Urinary bladder (tissue), 3 donors: ENCODE measurements at regions not wholly inside any gene's neighbourhood (a gene's known extent, or its start where the extent isn't known, plus 50 kb on each side); places are given as distances from the start of the nearest gene placed in this dataset.

ENCODE experiments used
- DNase-seq: peaks from one replicate; pipeline ENCODE4 v3.0.0-alpha.2; 2015; ENCODE audit errors: extremely low spot score
- H3K27ac ChIP-seq: one replicate; pipeline ENCODE4 v1.5.1; 2013; ENCODE audit warnings: low read depth, mild to moderate bottlenecking, moderate library complexity
- H3K36me3 ChIP-seq: one replicate; pipeline ENCODE4 v1.6.1; 2013; ENCODE audit warnings: mild to moderate bottlenecking, moderate library complexity; ENCODE audit not compliant: insufficient read depth
- H3K4me1 ChIP-seq: one replicate; pipeline ENCODE4 v1.6.1; 2013; ENCODE audit warnings: mild to moderate bottlenecking, moderate library complexity; ENCODE audit not compliant: insufficient read depth
- H3K4me3 ChIP-seq: one replicate; pipeline ENCODE4 v1.5.1; 2013; ENCODE audit warnings: low read depth, low read length
- WGBS: extraction: QIAGEN DNeasy Blood & Tissue Kit; methylation state at CpG from one replicate; pipeline ENCODE4 v1.1.7; 2013; 5-methylcytosine and 5-hydroxymethylcytosine counted together
- donor health status: healthy with polysubstance abuse.
- donor health status: healthy.

DNA sequence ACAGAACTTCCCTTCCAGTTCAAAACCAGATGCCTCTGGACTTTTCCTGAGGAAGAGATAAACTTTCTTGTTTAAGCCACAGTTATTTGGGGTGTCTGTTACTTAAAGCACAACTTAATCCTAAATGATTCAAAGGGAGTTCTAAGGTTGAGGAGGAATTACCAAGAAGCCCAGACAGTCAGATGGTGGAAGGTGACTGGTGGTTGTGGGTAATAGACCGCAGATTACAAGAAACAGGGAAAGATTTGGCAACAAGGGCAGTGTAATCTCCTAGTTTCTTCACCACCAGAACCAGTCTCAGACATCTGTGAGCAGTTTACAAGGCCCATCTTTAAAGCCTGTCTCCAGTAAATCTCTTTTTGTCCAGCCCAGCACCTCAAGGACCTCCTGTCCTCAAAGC, 130.1 kb upstream of the CTTNBP2NL start:
- peaks cover 2% of the 10 kb centered on the region for H3K4me1 ChIP-seq
- no peaks in the 10 kb centered on the region for H3K36me3 ChIP-seq
- WGBS = 91% methylated on average over 1 of the region's 1 CpG
- H3K27ac ChIP-seq = no peak overlapping the region
- DNase-seq = no peak
- H3K4me3 ChIP-seq = no peak overlapping the region

DNA sequence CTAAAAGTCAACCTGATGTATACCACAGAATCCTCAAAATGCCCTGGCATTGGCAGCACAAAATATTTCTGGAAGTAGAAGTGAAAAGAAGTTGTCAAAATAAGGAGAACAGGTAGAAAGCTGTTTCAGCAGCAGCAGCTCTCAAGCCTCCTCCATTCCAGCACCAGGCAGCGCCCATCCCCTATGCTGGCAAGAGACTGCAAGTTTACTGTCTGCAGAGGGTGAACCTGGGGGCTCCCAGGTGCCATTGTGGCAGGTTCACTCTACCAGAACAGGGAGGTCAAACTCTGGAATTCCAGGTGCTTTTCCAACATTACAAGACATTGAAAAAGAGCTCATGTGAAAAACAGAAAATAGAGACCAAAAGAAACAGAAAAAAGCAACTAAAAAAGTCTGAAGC, 128.8 kb upstream of the CTTNBP2NL start:
- DNase-seq = no peak
- Histone ChIP-seq H3K36me3 (no peaks in the 10 kb centered on the region), H3K4me3 (no peak overlapping the region), H3K27ac (no peak overlapping the region), H3K4me1 (peaks cover 2% of the 10 kb centered on the region)
- WGBS = 95% methylated on average over 1 of the region's 1 CpG

DNA sequence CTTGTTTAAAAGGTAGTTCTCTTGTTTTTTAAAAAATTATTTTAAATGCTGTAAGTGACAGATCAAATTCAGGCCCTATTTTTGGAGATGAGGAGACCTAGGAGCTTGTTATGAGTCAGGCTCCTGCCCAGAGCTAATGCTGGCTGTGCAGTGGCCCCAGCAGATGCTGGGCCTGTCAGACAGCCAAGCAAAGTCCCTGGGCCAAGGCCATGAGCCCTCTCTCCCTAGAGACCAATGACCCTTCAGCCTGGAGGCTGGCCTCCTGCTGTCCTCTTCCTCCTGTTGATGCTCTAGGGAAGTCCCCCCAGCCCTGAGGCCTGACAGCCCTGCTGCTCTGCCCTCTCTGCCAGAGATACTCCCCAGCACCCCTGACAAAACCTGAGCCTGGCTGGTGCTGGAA, 128.1 kb upstream of the CTTNBP2NL start:
- H3K4me3 ChIP-seq = no peak overlapping the region
- no peak for DNase-seq
- no peak overlapping the region for H3K27ac ChIP-seq
- H3K4me1 ChIP-seq = peaks cover 2% of the 10 kb centered on the region
- H3K36me3 ChIP-seq = no peaks in the 10 kb centered on the region

GRCh38 chr1:112268408-112268807, 127.6 kb upstream of the CTTNBP2NL start:
- no peak overlapping the region for H3K27ac ChIP-seq
- 75% methylated on average over 3 of the region's 3 CpGs for WGBS
- no peaks in the 10 kb centered on the region for H3K36me3 ChIP-seq
- H3K4me3 ChIP-seq = no peak overlapping the region
- DNase-seq = no peak
- H3K4me1 ChIP-seq = no peaks in the 10 kb centered on the region

GRCh38 chr1:112271270-112271669, 124.7 kb upstream of the CTTNBP2NL start:
- Histone ChIP-seq H3K4me1 (no peaks in the 10 kb centered on the region), H3K36me3 (no peaks in the 10 kb centered on the region), H3K4me3 (no peak overlapping the region), H3K27ac (no peak overlapping the region)
- 94% methylated on average over 3 of the region's 3 CpGs for WGBS
- DNase-seq = no peak

- H3K4me1 ChIP-seq = no peaks in the 10 kb centered on the region
- no peaks in the 10 kb centered on the region for H3K36me3 ChIP-seq
- DNase-seq = no peak
- H3K4me3 ChIP-seq = no peak overlapping the region
- no peak overlapping the region for H3K27ac ChIP-seq
- WGBS = 70% methylated on average over 6 of the region's 6 CpGs
These were observed 123.8 kb upstream of the CTTNBP2NL start for GRCh38 chr1:112272101-112272772.

DNA sequence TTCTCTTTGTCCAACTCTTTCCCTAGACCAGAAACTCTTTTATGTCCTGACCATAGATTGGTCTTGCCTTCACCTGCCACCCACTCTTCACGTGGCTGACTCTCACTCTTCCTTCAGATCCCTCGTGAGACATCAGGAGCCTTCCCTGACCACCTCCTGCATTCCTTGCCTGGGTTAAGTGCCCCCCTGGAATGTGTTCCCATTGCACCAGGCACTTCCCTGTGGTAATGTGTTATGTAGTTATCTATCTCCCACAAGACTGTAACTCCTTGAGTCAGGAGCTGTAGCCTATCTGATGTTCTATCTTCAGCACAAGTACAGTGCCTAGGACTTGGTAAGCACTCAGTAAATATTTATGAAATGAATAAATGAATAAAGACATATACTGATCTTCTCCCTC, 111.2 kb upstream of the CTTNBP2NL start:
- 50% methylated on average over 2 of the region's 2 CpGs for WGBS
- Histone ChIP-seq H3K27ac (no peak overlapping the region), H3K4me1 (no peaks in the 10 kb centered on the region), H3K4me3 (no peak overlapping the region), H3K36me3 (no peaks in the 10 kb centered on the region)
- no peak for DNase-seq

DNA sequence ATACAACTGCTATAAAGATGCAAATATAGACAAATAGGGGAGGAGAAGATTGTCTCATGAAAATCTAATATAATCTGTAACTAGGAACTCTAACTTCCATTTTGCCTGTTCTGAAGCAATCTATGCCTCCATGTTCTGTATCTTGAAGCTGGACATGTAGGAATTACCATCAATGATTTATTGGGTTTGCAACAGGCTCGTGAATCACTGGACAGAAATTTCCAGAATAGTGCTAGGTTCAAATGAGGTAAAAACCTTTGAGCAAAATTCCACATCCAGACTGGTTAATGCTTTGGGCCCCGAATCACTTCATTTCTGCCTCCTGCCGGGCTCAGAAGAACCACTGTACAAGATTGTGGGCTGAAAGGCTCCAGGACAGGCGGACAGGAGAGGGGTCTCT, 110.7 kb upstream of the CTTNBP2NL start:
- H3K36me3 ChIP-seq = no peaks in the 10 kb centered on the region
- no peak for DNase-seq
- H3K4me3 ChIP-seq = no peak overlapping the region
- 68% methylated on average over 4 of the region's 4 CpGs for WGBS
- H3K4me1 ChIP-seq = no peaks in the 10 kb centered on the region
- no peak overlapping the region for H3K27ac ChIP-seq

- H3K4me3 ChIP-seq = no peak overlapping the region
- WGBS = 59% methylated on average over 3 of the region's 3 CpGs
- DNase-seq = no peak
- no peak overlapping the region for H3K27ac ChIP-seq
- H3K4me1 ChIP-seq = no peaks in the 10 kb centered on the region
- no peaks in the 10 kb centered on the region for H3K36me3 ChIP-seq
These were observed 110.3 kb upstream of the CTTNBP2NL start for GRCh38 chr1:112285746-112286145.

DNA sequence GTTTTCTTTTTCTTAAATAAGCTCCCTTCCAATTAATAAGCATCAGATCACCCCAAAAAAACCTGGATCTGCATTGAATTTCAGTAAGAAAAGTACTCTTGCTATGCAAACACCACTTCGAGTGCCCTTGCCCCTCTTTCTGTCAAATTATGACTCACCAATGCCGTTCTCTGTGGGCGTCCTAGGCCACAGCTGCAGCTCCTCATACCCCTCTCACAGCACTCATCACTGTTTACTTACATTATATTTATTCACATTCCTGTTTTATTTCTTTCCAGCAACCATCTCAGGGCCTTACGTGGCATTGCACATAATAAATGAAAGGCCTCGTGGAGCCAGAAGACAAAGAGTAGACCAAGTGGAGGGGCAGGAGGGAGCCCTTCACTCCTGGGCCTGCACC, 99.1 kb upstream of the CTTNBP2NL start:
- H3K4me3 ChIP-seq = no peak overlapping the region
- no peak for DNase-seq
- no peak overlapping the region for H3K27ac ChIP-seq
- no peaks in the 10 kb centered on the region for H3K36me3 ChIP-seq
- 39% methylated on average over 5 of the region's 5 CpGs for WGBS
- no peaks in the 10 kb centered on the region for H3K4me1 ChIP-seq

DNA sequence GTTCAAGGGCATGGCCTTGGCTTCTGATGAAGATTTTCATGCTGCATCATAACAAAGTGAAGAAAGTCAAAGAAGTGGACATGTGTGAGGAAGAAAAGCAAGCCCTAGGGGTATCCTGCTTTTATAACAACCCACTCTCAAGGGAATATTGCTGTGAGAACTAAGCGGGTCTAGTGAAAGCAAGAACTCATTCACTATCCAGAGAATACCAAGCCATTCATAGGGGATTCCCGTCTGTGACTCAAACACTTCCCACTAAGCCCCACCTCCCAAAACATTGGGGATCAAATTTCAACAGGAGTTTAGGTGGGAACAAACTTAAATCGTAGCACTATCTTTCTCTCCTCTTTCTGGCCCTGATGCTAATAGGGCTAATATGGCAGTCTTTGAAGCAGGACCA, 98.5 kb upstream of the CTTNBP2NL start:
- no peaks in the 10 kb centered on the region for H3K36me3 ChIP-seq
- no peak overlapping the region for H3K4me3 ChIP-seq
- H3K4me1 ChIP-seq = no peaks in the 10 kb centered on the region
- DNase-seq = no peak
- H3K27ac ChIP-seq = no peak overlapping the region
- 52% methylated on average over 3 of the region's 3 CpGs for WGBS

DNA sequence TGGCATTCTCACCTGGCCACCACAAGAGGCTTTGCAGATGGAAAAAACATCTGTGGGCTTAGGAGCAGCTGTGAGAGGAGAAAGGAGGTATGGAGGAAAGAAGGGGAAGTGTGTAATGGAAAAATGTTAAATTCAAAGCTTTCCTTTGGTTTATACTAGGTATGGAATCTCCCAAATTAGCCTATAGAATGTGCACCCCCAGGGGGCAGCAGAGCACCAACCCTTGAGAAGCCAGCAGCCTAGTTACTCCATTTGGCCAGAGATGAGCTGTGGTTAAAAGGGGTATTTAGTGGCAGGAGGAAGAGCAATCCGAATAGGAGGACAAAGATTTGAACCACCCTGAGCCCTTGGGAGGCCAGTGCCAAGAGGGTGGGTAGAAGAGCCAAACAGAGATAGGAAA, 97.5 kb upstream of the CTTNBP2NL start:
- H3K27ac ChIP-seq = no peak overlapping the region
- no peak overlapping the region for H3K4me3 ChIP-seq
- no peaks in the 10 kb centered on the region for H3K4me1 ChIP-seq
- no peak for DNase-seq
- H3K36me3 ChIP-seq = no peaks in the 10 kb centered on the region
- whole genome bisulfite sequencing = 40% methylated on average over 1 of the region's 1 CpG

DNA sequence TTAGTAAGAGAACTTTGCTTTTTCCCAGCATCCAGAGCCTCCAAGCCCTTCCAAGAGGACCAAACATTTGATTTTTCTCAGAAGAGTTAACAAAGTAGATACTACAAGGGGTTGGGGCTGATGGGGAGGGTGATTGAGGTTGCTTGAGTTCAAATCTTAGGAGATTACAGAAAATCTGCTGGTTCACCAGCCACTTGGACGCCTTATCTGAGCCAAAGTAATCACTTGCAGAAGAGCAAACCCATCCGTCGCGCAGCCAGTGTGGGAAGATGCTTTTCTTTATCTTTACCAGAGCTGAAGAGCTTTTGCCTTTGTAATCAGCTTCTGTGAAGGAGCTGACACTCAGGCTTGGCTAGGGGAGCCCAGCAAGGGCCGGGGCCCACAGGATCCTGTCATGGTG, 91.9 kb upstream of the CTTNBP2NL start:
- 58% methylated on average over 5 of the region's 5 CpGs for whole genome bisulfite sequencing
- Histone ChIP-seq H3K27ac (no peak overlapping the region), H3K36me3 (no peaks in the 10 kb centered on the region)

GRCh38 chr1:112304612-112305011, 91.4 kb upstream of the CTTNBP2NL start:
- 67% methylated on average over 3 of the region's 3 CpGs for WGBS
- no peak overlapping the region for H3K27ac ChIP-seq
- no peaks in the 10 kb centered on the region for H3K4me1 ChIP-seq
- no peak for DNase-seq
- no peak overlapping the region for H3K4me3 ChIP-seq
- H3K36me3 ChIP-seq = no peaks in the 10 kb centered on the region

More for the DNA sequence above, 91.9 kb upstream of the CTTNBP2NL start:
- Histone ChIP-seq H3K4me1 (no peaks in the 10 kb centered on the region), H3K4me3 (no peak overlapping the region)
- DNase-seq = no peak
